HG02642 (cell line): ENCODE measurements at regions not wholly inside any gene's neighbourhood (a gene's known extent, or its start where the extent isn't known, plus 50 kb on each side); places are given as distances from the start of the nearest gene placed in this dataset.

ENCODE experiments used
- ATAC-seq: cut with Tn5 transposase; IDR thresholded peaks from one replicate; pipeline ENCODE4 v1.9.1; 2021; ENCODE audit warnings: mild to moderate bottlenecking; ENCODE audit not compliant: unreplicated experiment, poor library complexity

- no peak for ATAC-seq
Observed at GRCh38 chr2:44116319-44116718, 52.4 kb upstream of the PPM1B start.

GRCh38 chr2:44118257-44118656 lies 50.4 kb upstream of the PPM1B start:
- no peak for ATAC-seq
